Left cardiac atrium (tissue), 4 donors: ENCODE measurements at regions not wholly inside any gene's neighbourhood (a gene's known extent, or its start where the extent isn't known, plus 50 kb on each side); places are given as distances from the start of the nearest gene placed in this dataset.
"Not testable (repeated sequence)": the region's sequence is repeated elsewhere in the genome, so short reads cannot be mapped to it uniquely, and the experiment has no call there.

ENCODE experiments used
- ATAC-seq, 2 donors: fragments of 200-7000 bp; cut with Tn5 transposase; one replicate each; pipeline ENCODE4 v1.9.1; 2020; ENCODE audit warnings: mild to moderate bottlenecking in 2 of 2, moderate library complexity in 2 of 2
- DNase-seq: peaks from one replicate; pipeline ENCODE4 v3.0.0-alpha.2; 2020
- intact Hi-C, 2 donors: fragments of 100-400 bp; cut with DNase I; formaldehyde crosslinking; loops; one replicate each; pipeline versions ENCODE4 v1.14.1 to v1.15.1; 2022 to 2023
- donor health status: DM: no; HTN: yes; CAD: no.
- donor health status: DM: no; HTN: yes; CAD: no; lungs with severe emphysema.
- donor health status: DM: yes; HTN: yes; CAD: no.
- donor health status: Dilated cardiomyopathy.

DNA sequence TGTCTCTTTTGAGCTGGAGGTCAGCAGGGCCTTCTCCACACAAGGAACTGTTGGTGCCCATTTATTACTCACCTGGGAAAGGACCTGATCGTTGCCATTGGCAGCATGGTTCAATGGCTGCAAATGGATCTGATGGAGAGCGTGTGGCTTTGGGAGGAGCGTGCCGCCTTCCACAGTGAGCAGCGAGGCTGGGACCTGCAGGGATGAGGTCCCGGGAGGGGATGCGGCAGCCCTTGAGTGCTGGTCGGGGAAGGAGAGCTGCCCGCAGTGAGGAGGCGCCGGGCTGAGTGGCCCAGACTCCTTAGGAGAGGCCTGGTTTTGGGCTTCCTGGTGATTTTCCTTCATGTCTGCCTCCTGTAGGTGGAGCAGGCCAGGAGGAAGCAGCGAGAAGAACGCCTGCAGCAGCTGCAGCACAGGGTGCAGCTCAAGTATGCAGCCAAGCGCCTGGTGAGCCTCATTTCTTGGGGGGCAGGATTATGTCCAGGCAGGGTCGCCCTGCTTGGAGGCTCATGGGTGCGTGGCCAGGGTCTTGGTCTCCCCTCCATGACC is 86.0 kb upstream of the PZP start:
- ATAC-seq: peak in 1 of 2 donors; percentile 18
- DNase-seq, intact Hi-C loops: not testable (repeated sequence)

DNA sequence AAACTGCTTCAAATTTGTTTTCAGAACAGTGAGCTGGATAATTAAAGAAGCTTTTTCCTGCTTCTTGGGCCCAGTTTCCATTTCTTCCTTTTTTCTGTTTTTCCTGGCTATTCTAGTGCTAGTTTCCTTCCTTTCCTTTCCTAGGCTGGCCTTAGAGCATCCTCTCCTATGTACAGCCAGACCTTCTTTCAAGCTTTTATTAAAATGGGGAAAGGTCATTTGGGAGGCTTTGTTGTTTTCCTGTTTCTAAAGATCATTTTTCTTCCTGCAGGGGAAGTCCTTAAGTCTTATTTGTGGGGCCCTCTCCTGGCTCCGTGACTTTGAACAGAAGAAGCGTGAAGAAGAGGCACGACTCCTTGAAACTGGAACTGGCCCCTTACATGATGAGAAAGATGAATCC is 85.2 kb upstream of the PZP start:
- ATAC-seq, intact Hi-C loops, DNase-seq: not testable (repeated sequence)

DNA sequence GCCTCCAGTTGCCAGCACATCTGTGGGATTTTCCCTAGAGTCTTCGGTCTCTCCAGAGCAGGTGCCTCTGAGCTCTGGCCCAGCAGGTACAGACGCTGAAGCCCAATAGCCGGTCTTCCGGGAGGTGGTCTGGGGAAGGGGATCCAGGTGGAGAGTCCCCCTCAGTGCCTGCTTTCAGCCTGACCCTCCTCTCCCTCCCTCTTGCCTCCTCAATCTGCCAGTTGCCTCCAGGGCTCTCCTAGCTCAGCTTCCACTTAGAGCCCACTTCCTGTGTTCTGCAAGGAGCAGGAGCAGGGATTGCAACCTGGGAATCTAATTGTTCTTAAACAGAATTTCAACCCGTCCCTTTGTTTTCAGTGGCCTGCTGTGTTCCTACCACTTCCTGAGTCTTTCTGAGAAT is 81.8 kb upstream of the PZP start:
- DNase-seq, ATAC-seq, intact Hi-C loops: not testable (repeated sequence)

DNA sequence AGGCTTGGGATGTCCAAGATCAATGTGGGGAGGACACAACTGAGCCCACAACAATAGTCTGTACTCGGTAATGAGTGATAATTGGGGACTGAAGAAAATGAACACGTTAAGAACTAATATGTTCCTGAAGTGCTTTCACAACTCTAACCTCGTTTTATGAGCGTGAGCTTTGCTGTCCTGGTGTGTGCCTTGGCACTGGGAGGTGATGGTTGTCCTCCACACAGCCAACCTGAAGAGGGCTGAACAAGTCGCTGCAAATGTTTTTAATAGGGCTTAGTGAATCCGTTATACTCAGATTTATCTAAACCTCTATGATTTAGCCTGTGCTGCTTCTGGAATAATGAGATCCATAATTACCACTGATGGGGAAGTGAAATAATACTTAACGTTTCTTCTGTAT is 76.5 kb upstream of the PZP start:
- intact Hi-C loops: loop anchor here (5.0 kb wide), 1 partner anchor 167 kb away; the partner anchor contains the start of gene A2M (in 2 of the 2)
- ATAC-seq, DNase-seq: not testable (repeated sequence)

DNA sequence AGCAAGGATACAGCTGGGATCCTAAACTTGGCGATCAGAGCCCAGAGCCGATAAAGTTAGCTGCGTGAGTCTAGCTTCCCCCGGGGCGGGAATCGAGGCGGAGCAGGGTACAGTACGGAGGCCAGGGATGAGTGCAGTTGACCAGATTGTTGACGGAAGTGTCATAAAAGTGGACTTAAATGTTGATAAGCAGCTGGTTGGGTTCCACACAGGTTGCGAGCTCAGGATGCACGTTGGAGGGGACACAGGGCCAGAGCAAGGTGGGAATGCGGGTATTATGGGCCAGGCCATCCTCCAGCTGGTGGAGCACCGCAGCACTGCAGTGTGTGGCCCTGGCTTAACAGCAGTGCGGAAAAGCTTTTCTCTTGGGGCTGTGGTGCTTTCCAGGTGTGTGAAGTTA is 76.0 kb upstream of the PZP start:
- intact Hi-C loops: loop anchor here (5.0 kb wide), 1 partner anchor 167 kb away; the partner anchor contains the start of gene A2M (in 2 of the 2)
- ATAC-seq: peak; percentile 53 to 64
- DNase-seq: peak; percentile 33

DNA sequence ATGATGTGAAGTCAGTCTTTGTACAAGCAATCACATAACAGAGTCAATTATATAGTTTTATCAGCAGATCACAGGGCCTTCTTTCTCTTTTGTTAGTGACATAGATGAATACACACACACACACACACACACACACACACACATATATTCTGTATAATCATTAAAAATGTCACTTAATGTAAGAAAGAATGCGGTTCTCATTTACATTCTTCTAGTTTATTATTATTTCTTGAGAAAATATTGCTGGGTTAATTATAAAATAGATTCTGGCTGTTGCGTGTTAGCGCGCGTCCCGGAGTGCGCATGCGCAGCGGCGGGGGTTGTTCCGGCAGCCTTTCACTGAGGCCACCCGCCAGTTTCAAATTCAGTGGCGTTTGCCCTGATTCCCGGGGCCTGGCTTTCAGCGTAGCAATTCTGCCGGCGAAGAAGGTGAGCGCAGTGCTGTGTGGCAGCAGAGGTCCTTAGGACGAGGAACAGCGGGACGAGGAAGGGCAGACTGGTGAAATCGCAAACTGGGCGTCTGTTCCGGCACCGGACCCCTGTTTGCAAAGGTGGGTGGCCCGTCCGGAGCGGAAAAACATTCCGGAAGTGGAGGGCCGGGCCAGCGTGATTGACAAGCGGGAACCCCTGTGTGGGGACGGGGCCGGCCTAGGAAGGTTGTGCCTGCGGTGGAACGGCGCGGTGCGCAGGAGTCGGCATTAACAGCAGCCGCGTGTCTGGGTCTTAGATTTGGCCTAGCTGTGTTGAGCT is 75.3 kb upstream of the PZP start:
- intact Hi-C loops: loop anchor here (5.0 kb wide), 1 partner anchor 166 kb away; the partner anchor contains the start of gene A2M (in 2 of the 2)
- ATAC-seq: peak; percentile 96 to 100

DNA sequence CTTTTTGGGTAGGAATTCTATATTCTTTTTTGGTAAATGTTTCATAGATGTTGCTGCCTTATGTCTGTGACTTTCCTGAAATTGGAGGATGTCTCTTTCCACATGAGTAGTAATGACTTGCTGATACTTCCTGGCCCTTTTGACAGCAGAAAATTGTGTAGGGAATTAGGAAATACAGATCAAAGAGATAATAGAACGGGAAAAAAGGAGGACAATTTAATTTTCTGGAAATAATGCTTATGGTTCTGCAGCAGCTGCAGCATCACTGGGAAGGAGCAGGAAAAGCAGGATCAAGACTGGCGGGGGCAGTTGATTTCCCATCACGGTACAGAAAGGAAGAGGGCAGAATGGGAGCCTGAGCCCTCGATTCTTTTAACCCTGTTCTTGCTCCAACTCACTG is 68.8 kb upstream of the PZP start:
- intact Hi-C loops: no loop called here
- ATAC-seq: no peak
- no peak for DNase-seq

More for the DNA sequence above, 75.3 kb upstream of the PZP start:
- DNase-seq: peak; percentile 93

DNA sequence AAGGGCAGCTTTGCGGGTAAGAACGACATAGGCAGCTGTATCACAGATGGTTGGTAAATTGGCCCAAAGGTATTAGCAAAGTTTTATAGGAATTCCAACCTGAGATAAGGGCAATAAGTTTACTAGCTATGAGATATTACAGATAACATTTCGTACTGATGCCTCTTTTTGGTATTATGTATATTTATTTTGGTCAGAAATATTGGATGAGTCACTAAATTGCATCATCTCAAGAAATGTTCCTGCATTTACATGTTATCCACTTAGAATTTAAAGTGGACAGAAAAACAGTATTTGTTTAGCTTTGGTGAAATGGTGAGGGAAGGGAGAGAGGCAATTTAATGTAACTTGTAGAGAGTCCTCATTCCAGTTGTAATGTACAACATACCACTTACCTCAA is 65.1 kb upstream of the PZP start:
- intact Hi-C loops: no loop called here
- DNase-seq: no peak
- no peak for ATAC-seq

DNA sequence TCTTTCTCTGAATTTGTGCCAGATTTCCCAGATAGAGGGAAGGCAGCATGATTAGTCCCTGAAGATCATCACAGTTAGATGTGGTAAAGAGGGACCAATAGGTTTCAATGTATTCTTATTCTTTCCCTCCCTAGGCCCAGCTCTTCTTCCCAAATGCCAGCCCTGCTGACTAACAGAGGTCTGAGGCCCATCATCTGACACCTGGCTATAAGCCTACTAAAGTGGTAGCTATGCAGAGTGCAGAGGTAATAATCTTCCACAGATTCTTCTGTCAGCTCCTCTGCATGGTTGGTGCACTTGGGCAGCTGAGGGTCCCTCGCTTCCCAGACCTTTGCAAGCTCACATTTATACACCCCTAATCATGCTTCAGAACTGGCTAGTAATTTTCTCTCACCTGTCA is 63.7 kb upstream of the PZP start:
- ATAC-seq (peak; percentile 57 to 75), DNase-seq (peak; percentile 15)
- intact Hi-C loops: no loop called here

DNA sequence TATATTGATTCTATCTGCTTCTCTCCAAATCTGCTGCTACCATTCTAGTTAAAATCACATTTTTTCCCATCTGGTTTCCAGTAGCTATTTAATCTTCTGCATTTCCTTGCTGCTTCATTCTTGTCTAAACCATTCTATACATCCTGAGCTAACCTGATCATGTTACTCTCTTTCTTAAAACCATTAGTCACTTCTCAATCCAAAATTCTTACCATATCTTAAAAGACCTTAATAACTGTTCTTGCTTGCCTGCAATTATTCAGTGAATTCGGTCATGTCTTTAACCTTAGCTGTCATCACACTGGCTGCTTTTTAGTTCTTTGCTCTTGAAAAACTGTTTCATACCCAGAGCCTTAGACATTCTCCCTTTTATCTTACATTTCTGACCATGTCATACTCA is 56.4 kb upstream of the PZP start:
- ATAC-seq (no peak), DNase-seq (no peak)
- intact Hi-C loops: no loop called here

DNA sequence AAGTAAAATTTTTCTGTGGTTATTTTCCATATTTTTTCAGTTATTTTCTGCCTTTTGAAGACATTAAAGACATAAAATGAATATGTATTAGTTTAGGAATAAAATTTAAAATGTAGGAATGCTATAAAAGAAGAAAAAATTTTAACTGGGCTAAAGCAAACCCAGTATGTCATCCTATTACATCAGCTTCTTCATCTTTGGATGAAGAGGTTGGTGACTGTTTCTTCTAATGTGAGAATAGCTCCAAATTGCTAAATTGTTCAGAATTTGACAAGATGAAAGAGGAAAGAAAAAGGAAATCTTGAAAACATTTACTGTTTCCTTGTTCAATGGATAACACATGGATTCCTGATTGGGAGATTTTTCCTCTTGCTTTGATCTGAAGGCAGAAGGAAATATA is 52.7 kb upstream of the PZP start:
- DNase-seq (no peak), ATAC-seq (no peak)
- intact Hi-C loops: no loop called here

DNA sequence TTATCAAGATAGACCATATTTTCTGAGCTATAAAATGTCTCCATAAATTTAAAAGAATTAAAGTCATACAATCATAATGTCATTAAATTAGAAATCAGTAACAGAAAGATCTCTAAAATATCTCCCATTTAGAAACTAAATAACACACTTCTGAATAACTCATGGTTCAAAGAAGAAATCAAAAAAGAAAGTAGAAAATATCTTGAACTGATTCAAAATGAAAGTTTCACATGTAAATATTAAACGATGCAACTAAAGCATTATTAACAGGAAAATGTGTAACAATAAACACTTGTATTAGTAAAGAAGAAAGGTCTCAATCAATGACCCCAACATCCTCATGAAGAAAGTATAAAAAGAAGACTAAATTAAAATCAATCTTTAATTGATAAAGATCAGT is 50.5 kb upstream of the PZP start:
- intact Hi-C loops: no loop called here
- DNase-seq: no peak
- no peak for ATAC-seq
